Activated T-cell treated with anti-CD3 and anti-CD28 coated beads for 48 hours (primary cell): ENCODE measurements at regions not wholly inside any gene's neighbourhood (a gene's known extent, or its start where the extent isn't known, plus 50 kb on each side); places are given as distances from the start of the nearest gene placed in this dataset.

ENCODE experiments used
- DNase-seq: peaks from one replicate; pipeline ENCODE4 v3.0.0-alpha.2; 2020; ENCODE audit warnings: low read depth

GRCh38 chr16:65212791-65213190 is 90.9 kb upstream of the CDH11 start:
- DNase-seq = no peak

GRCh38 chr16:65212240-65212639 is 90.4 kb upstream of the CDH11 start:
- no peak for DNase-seq

- DNase-seq = no peak
Measured at GRCh38 chr16:65202461-65202860, 80.6 kb upstream of the CDH11 start.

GRCh38 chr16:65201511-65201910 is 79.6 kb upstream of the CDH11 start:
- DNase-seq = no peak

- DNase-seq = no peak
Measured at GRCh38 chr16:65200857-65201256, 79.0 kb upstream of the CDH11 start.

GRCh38 chr16:65200156-65200773 is 78.4 kb upstream of the CDH11 start:
- no peak for DNase-seq

- DNase-seq = no peak
Measured at GRCh38 chr16:65196420-65197075, 74.7 kb upstream of the CDH11 start.

- DNase-seq = no peak
Measured at GRCh38 chr16:65195998-65196397, 74.1 kb upstream of the CDH11 start.

GRCh38 chr16:65185241-65185778 is 63.4 kb upstream of the CDH11 start:
- no peak for DNase-seq

GRCh38 chr16:65181071-65181561 is 59.3 kb upstream of the CDH11 start:
- no peak for DNase-seq

- no peak for DNase-seq
Measured at GRCh38 chr16:65178151-65178550, 56.3 kb upstream of the CDH11 start.

- no peak for DNase-seq
Measured at GRCh38 chr16:65176603-65177002, 54.7 kb upstream of the CDH11 start.

GRCh38 chr16:65172356-65172755 is 50.5 kb upstream of the CDH11 start:
- no peak for DNase-seq
